HG03342 (cell line): ENCODE measurements at regions not wholly inside any gene's neighbourhood (a gene's known extent, or its start where the extent isn't known, plus 50 kb on each side); places are given as distances from the start of the nearest gene placed in this dataset.

Source experiments
- ATAC-seq: cut with Tn5 transposase; IDR thresholded peaks from one replicate; pipeline ENCODE4 v1.9.1; 2021; ENCODE audit warnings: mild to moderate bottlenecking, moderate library complexity; ENCODE audit not compliant: unreplicated experiment

- ATAC-seq, result no peak
These were observed 123.5 kb upstream of the ADCY1 start for GRCh38 chr7:45450571-45451204.

- no peak for ATAC-seq
These were observed 122.7 kb upstream of the ADCY1 start for GRCh38 chr7:45451342-45452035.

GRCh38 chr7:45454771-45455170 lies 119.4 kb upstream of the ADCY1 start:
- no peak for ATAC-seq

GRCh38 chr7:45455662-45456061 lies 118.5 kb upstream of the ADCY1 start:
- ATAC-seq, result no peak

- ATAC-seq, result no peak
These were observed 118.1 kb upstream of the ADCY1 start for GRCh38 chr7:45456105-45456504.

- ATAC-seq, result no peak
These were observed 117.2 kb upstream of the ADCY1 start for GRCh38 chr7:45456747-45457524.

GRCh38 chr7:45457591-45457990 lies 116.6 kb upstream of the ADCY1 start:
- no peak for ATAC-seq

- no peak for ATAC-seq
These were observed 114.7 kb upstream of the ADCY1 start for GRCh38 chr7:45459476-45459875.

GRCh38 chr7:45460379-45460778 lies 113.8 kb upstream of the ADCY1 start:
- ATAC-seq, result no peak

GRCh38 chr7:45461026-45461425 lies 113.1 kb upstream of the ADCY1 start:
- no peak for ATAC-seq

- no peak for ATAC-seq
These were observed 105.1 kb upstream of the ADCY1 start for GRCh38 chr7:45469103-45469502.

GRCh38 chr7:45470031-45470430 lies 104.1 kb upstream of the ADCY1 start:
- ATAC-seq, result no peak

- no peak for ATAC-seq
These were observed 94.4 kb upstream of the ADCY1 start for GRCh38 chr7:45479781-45480180.

GRCh38 chr7:45482451-45482850 lies 91.7 kb upstream of the ADCY1 start:
- no peak for ATAC-seq

GRCh38 chr7:45484094-45484493 lies 90.1 kb upstream of the ADCY1 start:
- no peak for ATAC-seq

- no peak for ATAC-seq
These were observed 87.6 kb upstream of the ADCY1 start for GRCh38 chr7:45486575-45486974.

- no peak for ATAC-seq
These were observed 79.3 kb upstream of the ADCY1 start for GRCh38 chr7:45494885-45495284.

- ATAC-seq, result no peak
These were observed 78.5 kb upstream of the ADCY1 start for GRCh38 chr7:45495618-45496017.

GRCh38 chr7:45500257-45500656 lies 73.9 kb upstream of the ADCY1 start:
- no peak for ATAC-seq

GRCh38 chr7:45501791-45502190 lies 72.4 kb upstream of the ADCY1 start:
- no peak for ATAC-seq

GRCh38 chr7:45506059-45506458 lies 68.1 kb upstream of the ADCY1 start:
- no peak for ATAC-seq

GRCh38 chr7:45509222-45509621 lies 64.9 kb upstream of the ADCY1 start:
- no peak for ATAC-seq
